Mesodermal cell (in vitro differentiated cells): ENCODE measurements at regions not wholly inside any gene's neighbourhood (a gene's known extent, or its start where the extent isn't known, plus 50 kb on each side); places are given as distances from the start of the nearest gene placed in this dataset.
"Not testable (repeated sequence)": the region's sequence is repeated elsewhere in the genome, so short reads cannot be mapped to it uniquely, and the experiment has no call there.

Experiments used
- H3K27ac ChIP-seq: 2 replicates; pipeline ENCODE4 v1.7.0; 2013; ENCODE audit warnings: mild to moderate bottlenecking, low read depth, low read length, moderate library complexity; ENCODE audit not compliant: severe bottlenecking
- H3K36me3 ChIP-seq: 2 replicates; pipeline ENCODE4 v1.7.1; 2013; ENCODE audit warnings: mild to moderate bottlenecking, low read length, moderate library complexity; ENCODE audit not compliant: control insufficient read depth, insufficient read depth
- H3K4me1 ChIP-seq: one replicate; pipeline ENCODE4 v1.7.1; 2013; ENCODE audit warnings: mild to moderate bottlenecking, low read length; ENCODE audit not compliant: insufficient read depth, control insufficient read depth, poor library complexity, severe bottlenecking
- H3K4me3 ChIP-seq: 2 replicates; pipeline ENCODE4 v1.7.0; 2013; ENCODE audit warnings: low read length, control low read depth, mild to moderate bottlenecking; ENCODE audit not compliant: insufficient read depth, poor library complexity, severe bottlenecking; ENCODE audit errors: extremely low read depth
- H3K9me3 ChIP-seq: 2 replicates; pipeline ENCODE4 v1.7.1; 2013; ENCODE audit warnings: mild to moderate bottlenecking, low read length, moderate library complexity; ENCODE audit not compliant: control insufficient read depth
- WGBS, 2 experiments: methylation state at CpG; one replicate each; pipeline ENCODE4 v1.1.5; 2013; ENCODE audit warnings: missing lambda C conversion rate in 2 of 2; ENCODE audit not compliant: insufficient coverage in 2 of 2; 5-methylcytosine and 5-hydroxymethylcytosine counted together

- Histone ChIP-seq H3K4me3 (no peak overlapping the region), H3K36me3 (no peaks in the 10 kb centered on the region), H3K27ac (no peak overlapping the region), H3K9me3 (no peaks in the 10 kb centered on the region), H3K4me1 (no peaks in the 10 kb centered on the region)
Observed at GRCh38 chr2:200122683-200123082, 167.3 kb downstream of the MAIP1 start.

DNA sequence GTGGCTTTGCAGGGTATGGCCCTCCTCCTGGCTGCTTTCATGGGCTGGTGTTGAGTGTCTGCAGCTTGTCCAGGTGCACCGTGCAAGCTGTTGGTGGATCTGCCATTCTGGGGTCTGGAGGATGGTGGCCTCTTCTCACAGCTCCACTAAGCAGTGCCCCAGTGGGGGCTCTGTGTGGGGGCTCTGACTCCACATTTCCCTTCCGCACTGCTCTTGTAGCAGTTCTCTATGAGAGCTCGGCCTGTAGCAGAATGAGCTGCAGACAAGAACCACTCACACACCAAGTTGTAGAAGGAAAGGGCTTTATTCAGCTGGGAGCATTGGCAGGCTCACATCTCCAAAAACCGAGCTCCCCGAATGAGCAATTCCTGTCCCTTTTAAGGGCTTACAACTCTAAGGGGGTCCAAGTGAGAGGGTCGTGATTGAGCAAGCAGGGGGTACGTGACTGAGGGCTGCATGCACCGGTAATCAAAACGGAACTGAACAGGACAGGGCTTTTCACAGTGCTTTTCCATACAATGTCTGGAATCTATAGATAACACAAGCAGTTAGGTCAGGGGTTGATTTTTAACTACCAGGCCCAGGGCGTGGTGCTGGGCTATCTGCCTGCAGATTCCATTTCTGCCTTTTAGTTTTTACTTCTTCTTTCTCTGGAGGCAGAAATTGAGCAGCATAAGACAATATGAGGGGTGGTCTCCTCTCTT is 169.4 kb downstream of the MAIP1 start:
- H3K4me3 ChIP-seq, H3K36me3 ChIP-seq, H3K27ac ChIP-seq, H3K4me1 ChIP-seq, H3K9me3 ChIP-seq: not testable (repeated sequence)
- 93% methylated on average over 5 to 7 of the region's 10 CpGs for WGBS, 2 experiments

DNA sequence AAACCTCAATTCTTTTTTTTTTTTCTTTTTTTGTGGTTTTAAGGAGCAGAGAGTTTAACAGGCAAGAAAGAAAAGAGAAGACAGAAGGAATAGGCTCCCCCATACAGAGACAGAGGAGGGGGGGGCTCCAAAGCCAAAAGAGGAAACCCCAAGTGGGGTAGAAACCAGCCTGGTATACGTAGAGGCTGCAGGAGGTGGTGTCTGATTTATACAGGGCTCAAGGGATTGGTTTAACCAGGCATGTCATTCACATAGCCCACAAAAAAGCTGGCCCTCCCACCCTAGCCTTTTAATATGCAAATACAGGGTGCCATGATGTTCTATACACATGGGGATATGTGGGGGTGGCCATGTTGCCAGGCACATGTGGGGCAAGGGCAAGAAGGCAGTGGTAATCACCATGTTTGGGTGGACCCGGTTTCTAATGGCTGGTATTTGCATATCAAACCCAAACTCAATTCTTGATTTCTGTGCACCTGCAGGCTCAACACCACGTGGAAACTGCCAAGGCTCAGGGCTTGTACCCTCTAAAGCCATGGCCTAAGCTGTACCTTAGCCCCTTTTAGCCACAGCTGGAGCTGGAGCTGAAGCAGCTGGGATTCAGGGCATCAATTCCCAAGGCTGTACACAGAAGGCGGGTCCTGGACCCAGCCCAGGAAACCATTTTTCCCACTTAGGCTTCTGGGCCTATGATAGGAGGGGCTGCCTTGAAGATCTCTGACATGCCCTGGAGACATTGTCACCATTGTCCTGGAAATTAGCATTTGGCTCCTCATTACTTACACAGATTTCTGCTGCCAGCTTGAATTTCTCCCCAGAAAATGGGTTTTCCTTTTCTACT is 170.3 kb downstream of the MAIP1 start:
- Histone ChIP-seq H3K4me3 (no peak overlapping the region), H3K27ac (no peak overlapping the region), H3K4me1 (peaks cover under 1% of the 10 kb centered on the region), H3K9me3 (no peaks in the 10 kb centered on the region), H3K36me3 (no peaks in the 10 kb centered on the region)
- 95 to 100% methylated on average over 2 to 3 of the region's 4 CpGs for WGBS, 2 experiments

GRCh38 chr2:200126285-200126670 is 170.9 kb downstream of the MAIP1 start:
- H3K27ac ChIP-seq, H3K4me3 ChIP-seq, H3K36me3 ChIP-seq, H3K9me3 ChIP-seq, H3K4me1 ChIP-seq: not testable (repeated sequence)
- 90 to 94% methylated on average over 2 of the region's 2 CpGs for WGBS, 2 experiments

DNA sequence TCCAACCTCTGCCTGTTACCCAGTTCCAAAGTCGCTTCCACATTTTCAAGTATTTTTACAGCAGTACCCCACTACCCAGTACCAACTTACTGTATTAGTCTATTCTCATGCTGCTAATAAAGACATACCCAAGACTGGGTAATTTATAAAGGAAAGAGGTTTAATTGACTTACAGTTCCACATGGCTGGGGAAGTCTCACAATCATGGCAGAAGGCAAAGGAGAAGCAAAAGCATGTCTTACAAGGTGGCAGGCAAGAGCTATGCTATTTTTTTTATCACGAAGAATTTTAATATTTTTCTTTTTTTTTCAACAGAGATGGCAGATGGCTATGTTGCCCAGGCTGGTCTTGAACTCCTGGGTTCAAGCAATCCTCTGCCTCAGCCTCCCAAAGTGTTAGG is 171.3 kb downstream of the MAIP1 start:
- no CpG with 5 or more reads among the region's 2 CpGs for WGBS, 2 experiments
- H3K36me3 ChIP-seq, H3K4me1 ChIP-seq, H3K4me3 ChIP-seq, H3K9me3 ChIP-seq, H3K27ac ChIP-seq: not testable (repeated sequence)

GRCh38 chr2:200127848-200128247 is 172.5 kb downstream of the MAIP1 start:
- no peak overlapping the region for H3K4me3 ChIP-seq
- H3K27ac ChIP-seq: no peak overlapping the region
- H3K4me1 ChIP-seq: peaks cover 7% of the 10 kb centered on the region
- no peaks in the 10 kb centered on the region for H3K36me3 ChIP-seq
- no peaks in the 10 kb centered on the region for H3K9me3 ChIP-seq

- H3K4me1 ChIP-seq: peaks cover 7% of the 10 kb centered on the region
- no peak overlapping the region for H3K27ac ChIP-seq
- no peaks in the 10 kb centered on the region for H3K36me3 ChIP-seq
- no peak overlapping the region for H3K4me3 ChIP-seq
- H3K9me3 ChIP-seq: no peaks in the 10 kb centered on the region
- WGBS, 2 experiments: 100% methylated on average over 1 of the region's 5 CpGs; no CpG with 5 or more reads in 1 of the 2 experiments
Observed at GRCh38 chr2:200128296-200128695, 172.9 kb downstream of the MAIP1 start.

- no peak overlapping the region for H3K4me3 ChIP-seq
- peaks cover 9% of the 10 kb centered on the region for H3K9me3 ChIP-seq
- H3K4me1 ChIP-seq: peaks cover 7% of the 10 kb centered on the region
- no peaks in the 10 kb centered on the region for H3K36me3 ChIP-seq
- no peak overlapping the region for H3K27ac ChIP-seq
- WGBS, 2 experiments: 100% methylated on average over 1 of the region's 2 CpGs; no CpG with 5 or more reads in 1 of the 2 experiments
Observed at GRCh38 chr2:200129721-200130462, 174.5 kb downstream of the MAIP1 start.

DNA sequence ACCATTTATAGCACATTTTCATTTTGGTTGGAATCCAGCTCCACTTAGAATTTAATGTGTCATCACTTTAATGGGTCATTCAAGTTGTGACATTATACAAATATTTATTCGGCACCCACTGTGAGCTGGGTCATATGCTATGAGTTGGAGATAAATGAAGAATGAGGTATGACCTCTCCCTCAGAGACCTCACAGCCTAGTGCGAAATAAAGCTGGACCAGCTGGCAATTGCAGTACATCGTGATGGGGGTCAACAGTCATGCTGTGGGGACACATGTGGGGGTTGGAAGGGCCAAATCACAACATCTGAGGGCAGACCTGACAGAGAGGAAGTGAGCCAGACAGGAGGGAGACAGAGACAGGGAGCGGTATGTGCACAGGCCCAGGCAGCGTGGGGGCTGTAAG is 175.4 kb downstream of the MAIP1 start:
- H3K4me1 ChIP-seq: peaks cover 7% of the 10 kb centered on the region
- 54% methylated on average over 4 of the region's 5 CpGs; no CpG with 5 or more reads in 1 of the 2 experiments for WGBS, 2 experiments
- H3K4me3 ChIP-seq: no peak overlapping the region
- H3K9me3 ChIP-seq: peaks cover 17% of the 10 kb centered on the region
- H3K36me3 ChIP-seq: no peaks in the 10 kb centered on the region
- H3K27ac ChIP-seq: no peak overlapping the region

DNA sequence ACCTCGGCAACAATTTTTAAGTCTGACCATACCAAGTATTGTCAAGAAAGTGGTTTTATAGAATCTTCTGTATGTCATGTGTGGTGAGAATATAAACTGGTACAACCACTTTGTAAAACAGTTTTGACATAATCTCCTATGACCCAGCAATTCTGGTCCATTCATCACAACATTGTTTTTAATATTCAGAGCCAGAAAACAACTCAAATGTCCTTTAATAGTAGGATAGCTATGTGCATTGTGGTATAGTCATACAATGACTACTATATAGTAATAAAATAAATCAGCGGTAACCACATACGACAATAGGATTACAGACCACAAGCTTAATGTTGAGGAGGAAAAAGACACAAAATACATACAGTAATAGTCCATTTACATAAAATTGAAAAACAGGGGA is 175.2 kb upstream of the SPATS2L start:
- no CpG with 5 or more reads among the region's 3 CpGs for WGBS, 2 experiments
- H3K9me3 ChIP-seq: peaks cover 19% of the 10 kb centered on the region
- no peaks in the 10 kb centered on the region for H3K36me3 ChIP-seq
- peaks cover 7% of the 10 kb centered on the region for H3K4me1 ChIP-seq
- no peak overlapping the region for H3K4me3 ChIP-seq
- H3K27ac ChIP-seq: no peak overlapping the region
